CD4-positive, alpha-beta T cell treated with Interleukin-17A for 1 hour (primary cell): ENCODE measurements at regions not wholly inside any gene's neighbourhood (a gene's known extent, or its start where the extent isn't known, plus 50 kb on each side); places are given as distances from the start of the nearest gene placed in this dataset.
"Not testable (repeated sequence)": the region's sequence is repeated elsewhere in the genome, so short reads cannot be mapped to it uniquely, and the experiment has no call there.

Source experiments
- DNase-seq: peaks from one replicate; pipeline ENCODE4 v3.0.0-alpha.2; 2020

DNA sequence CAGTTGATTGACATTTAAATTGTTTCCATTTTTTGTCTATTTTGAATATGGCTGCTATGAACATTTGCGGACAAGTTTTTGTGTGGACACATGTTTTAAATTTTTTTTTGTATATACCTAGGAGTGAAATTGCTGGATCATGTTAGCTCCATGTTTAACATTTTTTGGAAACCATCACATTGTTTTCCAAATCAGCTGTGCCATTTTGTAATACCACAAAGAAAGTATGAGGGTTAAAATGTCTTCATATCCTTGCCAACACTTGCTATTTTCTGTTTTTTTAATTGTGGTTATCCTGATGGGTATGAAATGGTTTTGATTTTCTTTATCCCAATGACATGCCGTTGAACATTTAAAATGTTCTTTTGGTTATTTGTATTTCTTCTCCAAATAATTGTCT is 52.1 kb downstream of the CARTPT start:
- DNase-seq, result no peak

DNA sequence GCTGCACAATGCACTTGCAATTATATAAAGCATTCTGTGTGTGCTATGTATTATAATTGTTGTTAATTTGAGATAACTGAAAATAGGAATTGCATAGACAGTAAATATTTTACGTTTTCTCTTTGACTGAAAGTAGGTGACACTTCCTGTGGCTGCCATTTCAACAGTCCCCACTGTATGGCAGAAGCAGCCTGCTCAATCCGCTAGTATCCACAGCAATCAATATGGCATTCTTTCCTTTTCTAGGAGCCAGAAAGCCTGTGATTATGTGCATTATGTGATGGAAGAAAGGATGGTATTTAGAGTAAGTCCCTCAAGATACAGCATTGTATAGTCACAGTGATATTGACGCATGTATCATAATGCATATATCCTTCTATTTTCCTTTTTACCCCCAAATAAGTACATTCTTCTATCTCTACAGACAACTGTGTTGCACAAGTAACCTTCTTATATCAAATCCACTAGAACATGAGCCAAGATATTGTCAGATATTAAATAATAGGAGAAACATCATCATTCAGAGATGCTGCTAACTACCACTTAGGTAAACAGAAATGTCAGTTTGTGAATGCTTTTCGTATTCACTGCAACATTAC is 59.7 kb downstream of the CARTPT start:
- DNase-seq, result no peak

DNA sequence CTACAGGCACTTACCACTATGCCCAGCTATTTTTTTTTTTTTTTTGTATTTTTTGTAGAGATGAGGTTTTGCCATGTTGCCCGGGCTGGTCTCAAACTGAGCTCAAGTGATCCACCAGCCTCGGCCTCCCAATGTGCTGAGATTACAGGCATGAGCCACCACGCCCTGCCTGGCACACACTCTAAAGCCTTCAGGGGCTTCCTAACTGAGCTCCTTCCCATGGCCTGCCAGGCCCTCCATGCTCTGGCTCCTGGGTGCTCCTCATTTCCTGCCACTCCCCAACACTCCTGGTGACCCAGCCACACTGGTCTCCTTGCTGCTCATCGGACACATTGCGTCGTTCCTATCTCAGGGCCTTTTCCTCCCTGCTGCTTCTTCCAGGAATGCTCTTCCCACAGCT is 61.5 kb downstream of the CARTPT start:
- DNase-seq, result no peak

DNA sequence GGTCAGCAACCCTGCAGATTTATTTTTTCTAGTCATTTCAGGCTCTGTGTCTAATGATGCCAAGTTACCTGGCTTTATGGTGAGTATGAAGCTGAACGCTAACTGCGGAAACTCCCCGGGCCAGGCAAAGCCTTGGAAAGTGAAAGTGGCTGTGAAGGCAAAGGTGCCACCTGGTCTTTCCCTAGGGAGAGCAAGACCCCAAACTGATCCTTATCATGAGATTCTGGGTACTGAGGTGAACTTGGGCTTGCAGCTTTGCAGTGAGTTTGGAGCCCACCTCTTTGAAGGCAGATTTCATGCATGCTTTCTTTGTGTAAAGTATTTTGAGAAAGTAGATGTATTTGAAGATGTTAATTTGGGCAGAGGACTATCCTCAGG is 63.3 kb downstream of the CARTPT start:
- no peak for DNase-seq

DNA sequence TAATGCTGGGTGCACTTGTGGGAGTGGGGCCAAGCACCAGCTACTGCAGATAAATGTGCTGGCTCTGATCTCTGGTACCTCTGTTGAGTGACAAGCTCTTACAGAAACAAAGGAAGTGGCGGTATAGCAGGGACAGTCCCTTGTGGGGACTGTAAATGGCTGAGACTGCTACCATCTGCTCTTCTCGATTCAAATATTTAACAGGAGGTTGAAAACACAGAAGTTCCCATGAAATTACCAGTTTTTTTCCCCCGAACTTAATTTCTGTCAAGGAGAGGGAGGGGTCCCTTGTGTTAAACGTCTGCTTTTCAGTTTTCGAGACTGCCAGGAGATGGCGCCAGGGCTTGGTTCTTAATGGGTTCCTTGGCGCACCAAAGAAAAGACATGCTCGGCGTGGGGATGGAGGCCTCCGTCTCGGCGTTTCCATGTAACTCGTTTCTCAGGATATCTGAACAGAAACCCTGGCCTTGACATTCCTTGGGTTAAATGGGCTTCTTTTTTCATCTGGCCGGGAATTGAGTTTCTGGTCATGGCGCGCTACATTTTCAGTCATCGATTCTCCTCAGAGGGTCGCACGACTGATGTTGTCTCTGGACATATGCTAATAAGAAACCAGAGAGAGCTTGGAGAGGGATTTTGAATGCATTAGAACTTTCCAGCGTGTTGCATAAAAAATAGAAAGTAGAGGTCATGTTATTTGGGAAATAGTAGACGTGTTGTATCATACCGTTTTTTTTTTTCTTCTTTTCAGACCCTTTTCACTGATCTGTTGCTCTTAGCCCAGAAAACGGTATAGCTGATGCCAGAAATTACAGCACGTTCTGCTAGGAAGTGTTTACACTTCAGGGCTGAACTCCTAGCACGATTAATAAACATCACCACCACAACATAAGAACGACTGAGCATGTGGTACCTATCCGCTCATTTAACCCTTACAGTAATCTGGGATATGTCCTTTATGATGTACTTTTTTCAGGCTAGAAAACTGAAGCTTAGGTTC is 64.0 kb downstream of the CARTPT start:
- peak; percentile 25 for DNase-seq

DNA sequence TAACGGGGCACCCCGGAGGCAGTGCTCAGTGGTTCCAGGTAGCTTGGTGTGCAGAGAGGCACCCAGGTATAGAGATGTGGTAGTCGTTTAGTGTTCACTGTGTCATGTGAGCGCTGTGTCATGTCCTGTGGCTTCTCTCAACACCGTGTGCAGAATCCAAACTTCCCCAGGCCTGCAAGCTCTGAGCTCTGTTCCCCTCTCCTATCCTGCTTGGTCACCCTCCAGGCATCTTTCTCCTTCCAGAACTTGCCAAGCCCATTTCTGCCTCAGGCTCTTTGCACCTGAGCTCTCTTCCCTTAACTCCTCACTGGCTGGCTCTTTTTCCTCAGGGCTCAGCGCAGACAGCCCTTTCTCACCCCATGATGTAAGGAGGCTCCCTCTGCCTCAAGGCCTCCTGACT is 64.8 kb downstream of the CARTPT start:
- no peak for DNase-seq

DNA sequence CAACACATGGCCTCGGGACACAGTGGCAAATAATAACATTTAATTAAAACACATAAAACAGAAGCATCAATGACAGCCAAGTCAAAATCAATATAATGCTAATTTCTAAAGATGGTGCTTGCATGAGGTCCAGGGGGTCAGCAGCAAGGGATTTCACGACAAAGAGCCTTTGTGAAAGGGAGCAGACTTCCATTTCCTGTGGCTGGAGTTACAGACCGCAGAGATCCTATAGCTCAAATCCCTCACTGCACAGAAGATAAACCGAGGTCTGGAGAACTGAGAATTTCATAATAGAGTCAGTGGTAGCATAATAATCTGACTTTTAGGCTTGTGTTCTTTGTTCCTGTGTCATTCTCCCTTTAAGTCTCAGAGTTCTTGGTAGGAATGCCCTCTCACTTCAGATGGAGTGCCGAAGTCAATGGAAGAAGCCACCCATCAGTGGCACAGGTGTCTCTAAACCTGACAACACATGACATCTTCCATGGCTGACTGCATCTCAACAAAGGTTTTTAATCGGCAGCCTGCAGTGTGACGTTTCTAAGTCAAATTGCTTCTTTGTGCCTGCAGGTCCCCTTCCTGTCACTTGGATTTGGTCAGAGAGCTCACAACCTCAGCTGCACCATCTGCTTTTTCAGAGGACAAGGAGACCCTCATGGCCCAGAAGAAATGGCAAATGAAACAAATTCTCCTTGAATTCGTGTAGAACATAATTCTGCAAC is 67.4 kb downstream of the CARTPT start:
- no peak for DNase-seq

DNA sequence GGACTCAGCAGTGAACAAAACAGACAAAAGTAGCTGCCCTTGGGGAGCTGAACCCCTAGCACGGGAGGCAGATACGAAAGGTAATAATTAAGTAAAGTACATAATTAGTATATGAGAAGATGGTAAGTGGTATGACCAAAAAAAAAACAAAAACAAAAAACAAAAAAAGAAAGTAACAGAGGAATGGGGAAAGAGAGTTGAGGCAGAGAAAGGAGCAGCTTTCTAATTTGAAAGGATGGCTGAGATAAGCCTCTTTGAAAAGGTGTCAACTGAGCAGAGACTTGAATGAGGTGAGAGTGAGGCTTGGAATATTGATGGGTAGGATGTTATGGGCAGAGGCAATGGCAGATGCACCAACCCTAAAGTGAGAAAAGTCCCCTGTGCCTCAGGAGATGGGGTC is 69.7 kb downstream of the CARTPT start:
- DNase-seq, result no peak

DNA sequence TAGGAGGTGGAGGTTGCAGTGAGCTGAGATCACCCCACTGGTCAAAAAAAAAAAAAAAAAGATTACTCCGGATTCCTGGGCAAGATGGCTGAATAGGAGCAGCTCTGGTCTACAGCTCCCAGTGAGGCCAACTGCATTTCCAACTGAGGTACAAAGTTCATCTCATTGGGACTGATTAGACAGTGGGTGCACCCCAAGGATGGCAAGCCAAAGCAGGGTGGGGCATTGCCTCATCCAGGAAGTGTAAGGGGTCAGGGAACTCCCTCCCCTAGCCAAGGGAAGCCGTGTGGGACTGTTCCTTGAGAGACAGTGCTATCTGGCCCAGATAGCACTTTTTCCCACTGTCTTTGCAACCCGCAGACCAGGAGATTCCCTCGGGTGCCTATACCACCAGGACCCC is 70.7 kb downstream of the CARTPT start:
- DNase-seq, result no peak

DNA sequence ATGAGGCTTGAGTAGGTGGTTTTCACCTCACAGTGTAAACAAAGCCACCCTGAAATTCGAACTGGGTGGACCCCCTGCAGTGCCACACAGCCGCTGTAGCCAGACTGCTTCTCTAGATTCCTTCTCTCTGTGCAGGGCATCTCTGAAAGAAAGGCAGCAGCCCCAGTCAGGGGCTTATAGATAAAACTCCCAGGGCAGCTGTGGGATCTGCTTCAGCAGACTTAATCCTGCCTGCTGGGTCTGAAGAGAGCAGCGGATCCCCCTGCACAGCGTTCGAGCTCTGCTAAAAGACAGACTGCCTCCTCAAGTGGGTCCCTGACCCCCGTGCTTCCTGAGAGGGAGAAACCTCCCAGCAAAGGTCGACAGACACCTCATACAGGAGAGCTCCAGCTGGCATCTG is 71.4 kb downstream of the CARTPT start:
- DNase-seq, result no peak

DNA sequence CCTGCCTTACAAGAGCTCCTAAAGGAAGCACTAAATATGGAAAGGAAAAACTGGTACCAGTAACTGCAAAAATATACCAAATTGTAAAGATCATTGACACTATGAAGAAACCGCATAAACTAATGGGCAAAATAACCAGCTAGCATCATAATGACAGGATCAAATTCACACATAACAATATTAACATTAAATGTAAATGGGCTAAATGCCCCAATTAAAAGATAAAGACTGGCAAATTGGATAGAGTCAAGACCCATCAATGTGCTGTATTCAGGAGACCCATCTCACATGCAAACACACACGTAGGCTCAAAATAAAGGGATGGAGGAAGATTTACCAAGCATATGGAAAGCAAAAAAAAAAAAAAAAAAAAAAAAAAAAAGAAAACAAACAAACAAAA is 73.0 kb downstream of the CARTPT start:
- not testable (repeated sequence) for DNase-seq

DNA sequence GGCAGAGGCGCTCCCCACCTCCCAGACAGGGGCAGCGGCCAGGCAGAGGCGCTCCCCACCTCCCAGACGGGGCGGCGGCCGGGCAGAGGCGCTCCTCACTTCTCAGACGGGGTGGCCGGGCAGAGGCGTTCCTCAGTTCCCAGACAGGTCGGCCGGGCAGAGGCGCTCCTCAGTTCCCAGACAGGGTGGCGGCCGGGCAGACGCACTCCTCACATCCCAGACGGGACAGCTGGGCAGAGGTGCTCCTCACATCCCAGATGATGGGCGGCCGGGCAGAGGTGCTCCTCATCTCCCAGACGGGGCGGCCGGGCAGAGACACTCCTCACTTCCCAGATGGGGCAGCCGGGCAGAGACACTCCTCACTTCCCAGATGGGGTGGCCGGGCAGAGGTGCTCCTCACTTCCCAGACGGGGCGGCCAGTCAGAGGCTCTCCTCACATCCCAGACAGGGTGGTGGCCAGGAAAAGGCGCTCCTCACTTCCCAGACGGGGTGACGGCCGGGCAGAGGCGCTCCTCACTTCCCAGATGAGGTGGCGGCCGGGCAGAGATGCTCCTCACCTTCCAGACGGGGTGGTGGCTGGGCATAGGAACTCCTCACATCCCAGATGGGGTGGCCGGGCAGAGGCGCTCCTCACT is 75.1 kb downstream of the CARTPT start:
- no peak for DNase-seq

DNA sequence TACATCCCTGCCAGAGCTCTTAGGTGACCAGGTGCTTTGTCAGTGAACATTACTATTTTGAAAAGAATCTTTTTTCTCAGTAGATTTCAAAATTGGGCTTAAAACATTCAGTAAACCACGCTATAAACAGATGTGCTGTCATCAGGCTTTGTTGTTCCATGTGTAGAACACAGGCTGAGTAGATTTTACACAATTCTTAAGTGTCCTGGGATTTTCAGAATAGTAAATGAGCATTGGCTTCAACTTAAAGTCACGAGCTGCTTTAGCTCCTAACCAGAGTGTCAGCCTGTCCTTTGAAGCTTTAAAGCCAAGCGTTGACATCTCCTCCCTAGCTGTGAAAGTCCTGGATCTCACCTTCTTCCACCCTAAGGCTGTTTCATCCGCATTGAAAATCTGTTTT is 83.6 kb downstream of the CARTPT start:
- DNase-seq, result no peak

DNA sequence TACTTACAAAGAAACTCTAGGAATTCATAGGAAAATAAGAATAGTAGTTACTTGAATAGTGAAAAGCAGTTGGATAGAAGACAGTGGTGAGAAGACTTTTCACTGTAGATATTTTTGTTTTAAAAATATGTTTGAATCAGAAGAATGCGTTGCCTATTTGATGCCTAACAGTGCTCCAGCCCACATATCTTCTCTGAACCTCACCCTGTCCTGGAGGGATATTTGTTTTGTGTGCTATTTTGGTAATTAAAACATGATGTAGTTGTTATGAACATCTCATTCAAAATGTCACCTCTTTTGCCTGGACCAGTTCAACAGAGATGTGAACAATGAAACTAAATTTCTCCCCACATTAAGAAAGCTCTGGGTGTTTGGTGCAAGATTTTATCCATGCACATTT is 87.6 kb downstream of the CARTPT start:
- DNase-seq, result no peak

DNA sequence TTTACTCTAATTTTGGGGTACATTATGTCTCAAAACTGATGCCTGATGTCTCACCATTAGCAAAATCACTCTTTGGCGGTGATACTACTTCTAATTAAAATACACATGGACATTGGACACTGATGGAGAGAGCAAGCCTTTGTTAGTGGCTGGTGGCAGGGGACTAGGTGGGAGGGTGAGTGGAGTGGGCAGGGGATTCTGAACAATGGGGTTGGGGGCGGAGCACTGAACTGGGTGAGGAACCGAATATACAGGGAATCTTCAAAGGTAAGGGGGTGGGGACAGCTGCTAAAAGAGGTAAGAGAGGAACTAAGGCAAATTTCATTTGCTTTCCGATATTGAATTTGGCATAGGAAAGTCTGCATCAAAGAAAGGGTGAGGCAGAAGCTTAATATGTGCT is 88.8 kb downstream of the CARTPT start:
- no peak for DNase-seq

DNA sequence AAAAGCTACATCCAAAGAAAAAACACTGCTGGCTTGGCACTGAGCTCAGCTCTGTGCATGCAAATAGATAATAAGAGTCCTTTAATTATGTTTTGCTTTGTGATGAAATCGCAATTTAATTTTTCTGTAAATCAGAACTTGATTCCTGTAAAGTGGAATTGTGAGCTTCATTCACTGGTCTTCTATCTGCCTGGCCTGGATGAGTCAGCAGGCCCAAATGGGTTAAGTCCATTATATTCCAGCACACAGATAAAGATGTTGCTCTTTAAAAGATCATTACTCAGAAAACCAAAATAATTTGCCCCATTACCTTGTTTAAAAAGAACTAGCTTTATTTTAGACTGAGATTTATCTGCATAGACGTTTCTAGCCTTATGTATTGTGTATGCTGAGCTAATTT is 90.4 kb downstream of the CARTPT start:
- DNase-seq, result no peak

DNA sequence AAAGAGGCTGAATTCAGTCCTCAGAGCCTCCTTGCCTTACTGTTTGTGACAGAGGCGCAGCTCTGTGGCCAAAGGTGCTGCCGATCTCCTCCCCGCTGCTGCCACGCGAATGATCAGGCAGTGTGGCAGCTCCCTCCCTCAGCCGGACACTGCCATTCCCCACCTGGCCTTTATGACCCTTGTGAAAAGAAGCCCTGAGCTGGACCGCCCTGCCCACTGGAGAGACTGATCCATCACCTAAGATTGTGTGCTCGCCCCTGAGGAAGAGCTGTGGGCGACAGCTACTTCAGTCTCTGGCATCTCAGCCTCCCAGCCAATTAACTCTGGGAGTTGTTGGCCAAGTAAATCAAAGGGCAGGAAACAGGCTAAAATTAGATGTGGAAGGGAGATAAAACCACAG is 90.9 kb downstream of the CARTPT start:
- no peak for DNase-seq

DNA sequence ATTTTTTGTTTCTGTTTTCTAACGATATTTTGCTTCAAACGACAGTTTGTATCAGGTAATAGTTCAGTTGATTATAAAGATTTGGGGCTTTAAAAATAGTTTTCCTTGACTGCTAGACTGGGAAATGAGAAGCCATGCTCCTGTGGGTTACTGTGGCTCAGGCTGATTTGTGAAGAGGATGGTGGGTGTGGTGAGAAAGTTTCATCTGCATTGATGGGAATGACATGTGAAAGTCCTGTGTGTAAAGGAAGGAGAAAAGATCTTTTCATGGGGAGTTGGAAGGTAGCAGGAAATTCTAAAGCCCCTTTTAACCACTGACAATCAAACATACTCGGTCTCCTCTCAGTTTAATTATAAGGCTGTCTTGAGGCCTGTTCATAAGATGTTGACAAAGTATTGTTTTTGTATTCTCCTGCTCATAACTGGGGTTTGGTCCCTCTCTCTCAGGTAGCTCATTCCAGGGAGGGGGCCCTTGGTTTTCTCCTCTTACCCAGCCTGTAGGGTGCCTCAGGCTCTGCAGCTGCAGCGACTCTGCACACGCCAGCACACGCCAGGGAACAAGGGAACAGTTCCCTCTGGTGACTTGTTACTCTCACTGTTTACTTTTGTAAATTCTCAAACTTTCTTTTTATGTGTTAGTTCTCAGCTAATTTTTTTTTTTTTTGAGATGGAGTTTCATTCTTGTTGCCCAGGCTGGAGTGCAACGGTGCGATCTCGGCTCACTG is 91.6 kb downstream of the CARTPT start:
- DNase-seq, result no peak

DNA sequence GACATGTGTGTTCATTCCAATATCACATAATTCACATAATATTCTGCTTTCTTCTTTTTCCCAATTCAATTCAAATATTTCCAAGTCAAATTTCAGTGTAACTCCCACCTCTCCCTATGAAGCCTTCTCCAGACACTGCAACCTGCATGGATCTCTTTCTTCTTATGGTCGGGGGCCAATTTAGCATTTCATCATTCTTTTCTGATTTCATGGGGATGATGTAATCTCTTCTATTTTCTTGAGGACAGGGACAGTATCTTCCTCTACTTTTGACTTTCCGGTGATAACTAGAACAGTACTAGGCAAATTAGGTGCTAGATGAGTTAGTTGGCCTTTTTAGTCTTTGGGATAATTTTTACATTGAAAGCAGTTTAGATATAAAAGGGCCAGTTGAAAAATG is 92.7 kb downstream of the CARTPT start:
- DNase-seq, result no peak

DNA sequence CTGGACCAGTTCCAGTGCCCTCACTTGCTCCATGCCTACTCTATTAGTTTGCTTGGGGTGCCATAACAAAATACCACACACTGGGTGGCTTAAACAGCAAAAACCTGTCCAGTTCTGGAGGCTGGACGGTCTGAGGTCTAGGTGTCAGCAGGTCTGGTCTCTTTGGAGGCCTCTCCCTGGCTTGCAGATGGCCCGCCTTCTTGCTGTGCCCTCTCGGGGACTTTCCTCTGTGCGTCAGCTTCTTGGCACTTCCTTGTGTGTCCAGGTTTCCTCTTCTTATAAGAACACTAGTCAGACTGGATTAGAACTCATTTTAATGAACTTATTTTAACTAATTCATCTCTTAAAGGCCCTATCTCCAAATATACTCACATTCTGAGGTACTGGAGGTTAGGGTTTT is 97.2 kb downstream of the CARTPT start:
- no peak for DNase-seq

DNA sequence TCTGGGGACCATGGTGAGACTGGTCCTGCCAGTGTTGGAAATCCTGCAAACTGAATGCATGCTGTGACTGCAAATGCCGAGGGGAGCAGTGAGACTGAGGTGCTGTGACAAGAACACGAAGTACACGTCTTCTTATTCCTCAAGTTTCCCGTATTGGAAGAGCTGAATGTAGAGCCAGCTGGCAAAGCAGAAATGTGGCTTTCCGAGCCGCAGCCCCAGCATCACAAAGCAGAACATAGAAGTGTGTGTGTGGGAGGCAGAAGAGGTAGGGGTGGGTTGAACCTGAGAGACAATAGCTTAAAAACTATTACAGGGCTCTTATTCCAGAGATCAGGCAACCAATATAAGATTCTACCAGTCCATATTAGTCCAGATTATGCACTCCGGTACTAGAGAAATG is 98.8 kb downstream of the CARTPT start:
- no peak for DNase-seq

DNA sequence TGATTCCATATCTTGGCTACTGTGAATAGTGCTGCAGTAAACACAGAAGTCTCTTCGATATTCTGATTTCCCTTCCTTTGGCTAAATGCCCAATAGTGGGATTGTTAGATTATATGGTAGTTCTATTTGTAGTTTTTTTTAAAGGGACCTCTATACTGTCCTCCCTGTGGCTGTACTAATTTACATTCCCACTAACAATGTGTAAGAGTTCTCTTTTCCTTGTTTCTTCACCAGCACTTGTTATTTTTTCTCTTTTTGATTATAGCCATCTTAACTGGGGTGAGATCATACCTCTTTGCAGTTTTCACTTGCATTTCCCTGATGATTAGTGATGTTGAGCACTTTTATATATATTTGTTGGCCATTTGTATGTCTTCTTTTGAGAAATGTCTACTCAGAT is 102.0 kb downstream of the CARTPT start:
- no peak for DNase-seq

DNA sequence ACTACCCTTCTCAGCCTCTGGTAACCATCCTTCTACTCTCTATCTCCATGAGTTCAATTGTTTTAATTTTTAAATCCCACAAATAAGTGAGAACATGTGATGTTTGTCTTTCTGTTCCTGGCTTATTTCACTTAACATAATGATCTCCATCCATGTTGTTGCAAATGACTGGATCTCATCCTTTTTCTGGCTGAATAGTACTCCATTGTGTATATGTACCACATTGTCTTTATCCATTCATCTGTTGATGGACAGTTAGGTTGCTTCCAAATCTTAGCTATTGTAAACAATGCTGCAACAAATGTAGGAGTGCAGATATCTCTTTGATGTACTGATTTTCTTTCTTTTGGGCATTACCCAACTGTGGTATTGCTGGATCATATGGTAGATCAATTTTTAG is 103.0 kb downstream of the CARTPT start:
- DNase-seq, result not testable (repeated sequence)
